Mesendoderm (in vitro differentiated cells): ENCODE measurements at regions not wholly inside any gene's neighbourhood (a gene's known extent, or its start where the extent isn't known, plus 50 kb on each side); places are given as distances from the start of the nearest gene placed in this dataset.

Experiments used
- DNase-seq: peaks from one replicate; pipeline ENCODE4 v3.0.0; 2013
- H2AK5ac ChIP-seq: 2 replicates; pipeline ENCODE4 v1.6.1; 2013; ENCODE audit warnings: low read length, inconsistent platforms
- H2BK120ac ChIP-seq: 2 replicates; pipeline ENCODE4 v1.6.1; 2013; ENCODE audit warnings: low read depth, mild to moderate bottlenecking, low read length, moderate library complexity, mixed read lengths
- H2BK15ac ChIP-seq: replicated peaks from 2 replicates; pipeline ENCODE4 v1.6.1; 2013; ENCODE audit warnings: low read depth, mild to moderate bottlenecking, moderate library complexity
- H2BK5ac ChIP-seq: 2 replicates; pipeline ENCODE4 v1.6.1; 2013; ENCODE audit warnings: low read length, inconsistent platforms
- H3K18ac ChIP-seq: 2 replicates; pipeline ENCODE4 v1.6.1; 2013; ENCODE audit warnings: mild to moderate bottlenecking, low read length, mixed read lengths
- H3K23ac ChIP-seq: one replicate; pipeline ENCODE4 v1.6.1; 2013; ENCODE audit warnings: low read length
- H3K27ac ChIP-seq: 2 replicates; pipeline ENCODE4 v1.5.1; 2013; ENCODE audit warnings: low read depth, mild to moderate bottlenecking, inconsistent platforms, low read length, moderate library complexity
- H3K27me3 ChIP-seq: 2 replicates; pipeline ENCODE4 v1.6.1; 2013; ENCODE audit warnings: low read length, control low read depth, mild to moderate bottlenecking, inconsistent platforms; ENCODE audit not compliant: insufficient read depth, poor library complexity
- H3K36me3 ChIP-seq: 2 replicates; pipeline ENCODE4 v1.6.1; 2013; ENCODE audit warnings: low read length, inconsistent platforms; ENCODE audit not compliant: control insufficient read depth, insufficient read depth
- H3K4ac ChIP-seq: one replicate; pipeline ENCODE4 v1.6.1; 2013; ENCODE audit warnings: low read depth, mild to moderate bottlenecking, low read length, moderate library complexity
- H3K4me1 ChIP-seq: 2 replicates; pipeline ENCODE4 v1.6.1; 2013; ENCODE audit warnings: low read depth, low read length, inconsistent platforms; ENCODE audit not compliant: control insufficient read depth
- H3K4me2 ChIP-seq: 2 replicates; pipeline ENCODE4 v1.6.1; 2013; ENCODE audit warnings: low read length
- H3K4me3 ChIP-seq: 2 replicates; pipeline ENCODE4 v1.5.1; 2013; ENCODE audit warnings: mild to moderate bottlenecking, low read length
- H3K56ac ChIP-seq: one replicate; pipeline ENCODE4 v1.6.1; 2013; ENCODE audit warnings: low read length
- H3K79me1 ChIP-seq: 2 replicates; pipeline ENCODE4 v1.6.1; 2013; ENCODE audit warnings: low read length, inconsistent platforms
- H3K79me2 ChIP-seq: 2 replicates; pipeline ENCODE4 v1.6.1; 2013; ENCODE audit warnings: mild to moderate bottlenecking, low read length; ENCODE audit not compliant: control insufficient read depth, insufficient read depth
- H3K9ac ChIP-seq: 2 replicates; pipeline ENCODE4 v1.6.1; 2013; ENCODE audit warnings: low read length, inconsistent platforms
- H4K5ac ChIP-seq: one replicate; pipeline ENCODE4 v1.6.1; 2013; ENCODE audit warnings: low read length
- H4K8ac ChIP-seq: one replicate; pipeline ENCODE4 v1.6.1; 2013; ENCODE audit warnings: low read depth, mild to moderate bottlenecking, control low read depth, low read length, moderate library complexity
- WGBS: extraction: QIAGEN DNeasy Blood & Tissue Kit; methylation state at CpG from one replicate; pipeline ENCODE4 v1.1.7; 2013; ENCODE audit warnings: low lambda C conversion rate, missing lambda C conversion rate; ENCODE audit not compliant: insufficient coverage; ENCODE audit errors: extremely low coverage; 5-methylcytosine and 5-hydroxymethylcytosine counted together

DNA sequence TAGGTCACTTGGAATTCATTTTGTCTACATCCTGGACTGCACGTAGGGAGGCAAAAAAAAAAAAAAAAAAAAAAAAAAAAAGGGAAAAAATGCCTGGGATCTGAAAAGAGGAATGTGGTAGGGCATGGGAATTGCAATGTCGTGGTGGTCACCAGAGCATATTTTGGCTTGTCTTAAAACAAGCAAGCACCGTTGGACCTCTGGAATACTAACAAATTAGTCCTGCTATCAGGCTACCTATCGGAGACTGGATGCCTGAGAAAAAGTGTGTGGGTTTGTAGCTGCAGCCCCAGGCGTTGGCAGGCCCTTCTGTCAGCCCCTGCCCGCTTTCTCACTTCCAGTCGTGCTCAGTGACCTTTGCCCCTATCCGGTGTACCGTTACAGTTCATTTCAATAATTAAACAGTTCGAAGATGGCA, 588.5 kb upstream of the ZEB2 start:
- Histone ChIP-seq H3K27me3 (no peaks in the 10 kb centered on the region), H3K79me1 (no peaks in the 10 kb centered on the region), H2BK15ac (no peak overlapping the region), H4K5ac (no peak overlapping the region), H3K4me2 (no peak overlapping the region), H2AK5ac (no peak overlapping the region), H2BK5ac (no peak overlapping the region), H3K36me3 (no peaks in the 10 kb centered on the region), H3K56ac (no peak overlapping the region), H3K4me1 (no peaks in the 10 kb centered on the region), H3K23ac (no peak overlapping the region), H3K4ac (no peak overlapping the region), H4K8ac (no peak overlapping the region), H3K4me3 (no peak overlapping the region), H3K9ac (no peak overlapping the region), H3K79me2 (no peaks in the 10 kb centered on the region), H3K18ac (no peak overlapping the region), H3K27ac (no peak overlapping the region), H2BK120ac (no peak overlapping the region)
- whole genome bisulfite sequencing: no CpG with 5 or more reads among the region's 10 CpGs
- DNase-seq: no peak

DNA sequence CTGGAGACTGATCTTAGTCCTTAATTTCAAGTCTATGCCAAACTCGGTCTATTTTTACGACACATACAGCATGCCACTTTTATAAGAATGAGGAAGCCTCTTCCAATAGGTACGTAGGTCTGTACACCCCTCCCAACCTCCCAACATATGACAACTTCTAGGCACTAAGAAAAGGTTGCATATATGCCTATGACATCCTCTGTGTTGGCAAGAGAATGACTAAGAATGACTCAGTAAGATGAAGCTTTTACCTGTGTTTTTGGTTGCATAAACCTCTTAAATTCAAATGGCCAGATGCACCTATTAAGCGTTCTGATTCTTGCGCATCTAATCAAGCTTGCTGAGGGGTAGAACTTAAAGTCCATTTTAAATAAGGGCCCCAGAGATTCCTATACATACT, 586.4 kb upstream of the ZEB2 start:
- DNase-seq: no peak
- Histone ChIP-seq H3K4me1 (no peaks in the 10 kb centered on the region), H2BK120ac (no peak overlapping the region), H3K56ac (no peak overlapping the region), H3K79me2 (no peaks in the 10 kb centered on the region), H2AK5ac (no peak overlapping the region), H3K18ac (no peak overlapping the region), H4K8ac (no peak overlapping the region), H3K4me2 (no peak overlapping the region), H3K27ac (no peak overlapping the region), H3K9ac (no peak overlapping the region), H3K4me3 (no peak overlapping the region), H3K4ac (no peak overlapping the region), H4K5ac (no peak overlapping the region), H3K79me1 (no peaks in the 10 kb centered on the region), H3K27me3 (no peaks in the 10 kb centered on the region), H2BK5ac (no peak overlapping the region), H3K36me3 (no peaks in the 10 kb centered on the region), H3K23ac (no peak overlapping the region), H2BK15ac (no peak overlapping the region)
- no CpG with 5 or more reads among the region's 5 CpGs for WGBS

- Histone ChIP-seq H3K79me2 (no peaks in the 10 kb centered on the region), H3K4ac (no peak overlapping the region), H3K4me3 (no peak overlapping the region), H3K4me2 (no peak overlapping the region), H3K23ac (no peak overlapping the region), H3K18ac (no peak overlapping the region), H2BK15ac (no peak overlapping the region), H2AK5ac (no peak overlapping the region), H2BK5ac (no peak overlapping the region), H3K27me3 (no peaks in the 10 kb centered on the region), H3K36me3 (no peaks in the 10 kb centered on the region), H2BK120ac (no peak overlapping the region), H4K5ac (no peak overlapping the region), H3K4me1 (no peaks in the 10 kb centered on the region), H3K79me1 (no peaks in the 10 kb centered on the region), H3K56ac (no peak overlapping the region), H3K27ac (no peak overlapping the region), H3K9ac (no peak overlapping the region), H4K8ac (no peak overlapping the region)
- no CpG with 5 or more reads among the region's 2 CpGs for WGBS
- no peak for DNase-seq
Observed at GRCh38 chr2:145102706-145103105, 582.8 kb upstream of the ZEB2 start.

DNA sequence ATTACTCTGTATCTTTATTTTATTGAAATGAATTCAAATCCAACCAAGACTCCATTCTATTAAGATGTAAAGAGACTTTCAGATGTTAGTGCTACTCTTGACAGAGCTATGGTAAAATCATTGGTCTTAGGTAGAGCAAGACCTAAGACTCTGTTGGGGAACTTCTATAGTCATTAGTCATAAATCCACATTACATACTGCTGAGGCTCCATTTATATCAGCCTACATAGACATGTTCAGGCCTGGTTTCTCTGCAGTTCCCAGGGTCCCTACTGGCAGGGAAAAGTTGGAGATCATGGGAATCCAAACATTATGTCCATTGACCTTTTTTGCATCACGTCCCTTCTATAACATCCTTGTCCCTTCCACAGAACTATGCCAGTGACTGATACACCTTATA, 580.4 kb upstream of the ZEB2 start:
- H4K5ac ChIP-seq: no peak overlapping the region
- H2BK120ac ChIP-seq: no peak overlapping the region
- H2BK15ac ChIP-seq: no peak overlapping the region
- WGBS: no CpG with 5 or more reads among the region's 1 CpG
- no peaks in the 10 kb centered on the region for H3K36me3 ChIP-seq
- H4K8ac ChIP-seq: no peak overlapping the region
- no peak for DNase-seq
- H3K56ac ChIP-seq: no peak overlapping the region
- no peaks in the 10 kb centered on the region for H3K79me2 ChIP-seq
- no peak overlapping the region for H3K4me3 ChIP-seq
- H3K4ac ChIP-seq: no peak overlapping the region
- H3K4me2 ChIP-seq: no peak overlapping the region
- no peak overlapping the region for H3K27ac ChIP-seq
- no peak overlapping the region for H3K9ac ChIP-seq
- H2AK5ac ChIP-seq: no peak overlapping the region
- no peak overlapping the region for H2BK5ac ChIP-seq
- H3K4me1 ChIP-seq: no peaks in the 10 kb centered on the region
- no peak overlapping the region for H3K18ac ChIP-seq
- no peak overlapping the region for H3K23ac ChIP-seq
- no peaks in the 10 kb centered on the region for H3K79me1 ChIP-seq
- H3K27me3 ChIP-seq: no peaks in the 10 kb centered on the region

GRCh38 chr2:145096582-145096981, 576.7 kb upstream of the ZEB2 start:
- H3K56ac ChIP-seq: no peak overlapping the region
- H3K4me1 ChIP-seq: no peaks in the 10 kb centered on the region
- H3K27ac ChIP-seq: no peak overlapping the region
- H3K23ac ChIP-seq: no peak overlapping the region
- H3K18ac ChIP-seq: no peak overlapping the region
- no peak overlapping the region for H4K8ac ChIP-seq
- no peaks in the 10 kb centered on the region for H3K27me3 ChIP-seq
- no peak overlapping the region for H3K4me3 ChIP-seq
- H2AK5ac ChIP-seq: no peak overlapping the region
- H3K36me3 ChIP-seq: no peaks in the 10 kb centered on the region
- H2BK5ac ChIP-seq: no peak overlapping the region
- no peak overlapping the region for H2BK15ac ChIP-seq
- H3K79me1 ChIP-seq: no peaks in the 10 kb centered on the region
- no peak overlapping the region for H4K5ac ChIP-seq
- DNase-seq: no peak
- H3K4ac ChIP-seq: no peak overlapping the region
- no peak overlapping the region for H2BK120ac ChIP-seq
- no peak overlapping the region for H3K9ac ChIP-seq
- H3K4me2 ChIP-seq: no peak overlapping the region
- H3K79me2 ChIP-seq: no peaks in the 10 kb centered on the region

DNA sequence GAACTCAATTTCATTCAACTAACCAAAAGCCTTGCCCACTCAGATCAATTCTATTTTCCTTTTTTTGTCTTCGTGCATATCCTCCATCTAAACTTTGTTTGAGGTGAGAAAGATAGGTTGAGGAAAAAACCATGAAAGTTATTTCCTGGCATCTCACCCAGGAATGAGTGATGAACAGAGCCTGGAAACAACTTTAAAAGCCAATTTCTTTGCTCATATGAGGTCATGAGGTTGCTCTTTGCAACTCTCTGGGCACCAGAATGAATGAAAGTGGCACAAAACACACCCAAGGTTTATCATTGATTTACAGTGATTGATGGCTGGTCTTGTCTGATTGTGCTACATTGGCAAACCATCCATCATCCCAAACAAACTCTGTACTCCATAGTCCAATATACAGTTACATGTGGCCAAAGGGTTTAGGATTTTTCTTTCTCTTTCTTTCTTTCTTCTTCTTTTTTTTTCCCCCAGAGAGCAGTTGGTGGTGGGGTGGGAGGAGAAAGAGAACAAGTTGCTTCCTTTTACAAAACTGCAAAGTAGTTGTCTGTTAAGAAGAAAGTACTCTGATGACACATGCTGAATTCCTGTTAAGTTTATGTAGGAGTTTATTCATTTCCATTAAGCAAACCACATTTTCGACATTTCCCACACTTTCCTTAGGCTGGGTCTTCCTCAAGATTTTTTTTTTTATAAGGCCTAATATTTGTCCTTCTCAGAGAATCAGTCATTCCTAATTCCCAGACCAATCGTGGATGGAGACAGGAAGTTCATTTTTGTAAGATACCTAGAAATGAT, 575.9 kb upstream of the ZEB2 start:
- no peak overlapping the region for H3K27ac ChIP-seq
- H3K36me3 ChIP-seq: no peaks in the 10 kb centered on the region

More for the DNA sequence above, 575.9 kb upstream of the ZEB2 start:
- H3K4ac ChIP-seq: no peak overlapping the region
- H2BK15ac ChIP-seq: no peak overlapping the region
- no peak overlapping the region for H2AK5ac ChIP-seq
- no peak overlapping the region for H3K9ac ChIP-seq
- no peak overlapping the region for H3K4me2 ChIP-seq
- no peak for DNase-seq
- H4K8ac ChIP-seq: no peak overlapping the region
- H2BK5ac ChIP-seq: no peak overlapping the region
- no peak overlapping the region for H3K23ac ChIP-seq
- WGBS: no CpG with 5 or more reads among the region's 3 CpGs
- no peaks in the 10 kb centered on the region for H3K27me3 ChIP-seq
- H3K56ac ChIP-seq: no peak overlapping the region
- H3K18ac ChIP-seq: no peak overlapping the region
- H3K4me1 ChIP-seq: no peaks in the 10 kb centered on the region
- no peak overlapping the region for H2BK120ac ChIP-seq
- H3K79me2 ChIP-seq: no peaks in the 10 kb centered on the region
- no peak overlapping the region for H3K4me3 ChIP-seq
- H3K79me1 ChIP-seq: no peaks in the 10 kb centered on the region
- no peak overlapping the region for H4K5ac ChIP-seq
